Kasumi-1 (cell line): ENCODE measurements at regions not wholly inside any gene's neighbourhood (a gene's known extent, or its start where the extent isn't known, plus 50 kb on each side); places are given as distances from the start of the nearest gene placed in this dataset.
"Not testable (repeated sequence)": the region's sequence is repeated elsewhere in the genome, so short reads cannot be mapped to it uniquely, and the experiment has no call there.

ENCODE experiments used
- DNase-seq, 2 experiments: peaks; one replicate each; lab custom pipeline; 2025; lab: John Stamatoyannopoulos, UW

GRCh38 chr6:86731631-86732030 is 205.7 kb upstream of the HTR1E start:
- not testable (repeated sequence) for DNase-seq

- not testable (repeated sequence) for DNase-seq
Measured at GRCh38 chr6:86730772-86731171, 206.6 kb upstream of the HTR1E start.

DNA sequence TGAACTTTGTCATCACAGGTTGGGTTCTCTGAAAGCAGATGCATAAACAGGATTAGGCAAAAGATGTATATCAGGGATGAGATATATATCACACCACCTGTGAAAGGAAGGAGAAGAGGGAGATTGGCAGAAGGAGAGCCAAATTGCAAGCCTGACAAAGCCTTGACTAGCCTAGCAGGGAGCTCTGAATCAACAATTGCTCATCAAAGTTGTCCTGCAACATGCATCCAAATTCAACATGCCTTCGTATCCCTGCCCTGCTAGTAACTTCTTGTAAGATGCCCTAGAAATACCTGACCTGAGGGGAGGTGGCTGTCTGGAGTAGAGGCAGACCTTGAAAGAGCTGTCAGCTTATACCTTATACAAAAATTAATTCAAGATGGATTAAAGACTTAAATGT is 207.1 kb upstream of the HTR1E start:
- DNase-seq: no peak

- DNase-seq: no peak
Measured at GRCh38 chr6:86728976-86729375, 208.4 kb upstream of the HTR1E start.

- no peak for DNase-seq
Measured at GRCh38 chr6:86724695-86725094, 212.6 kb upstream of the HTR1E start.

- DNase-seq: no peak
Measured at GRCh38 chr6:86723729-86724128, 213.6 kb upstream of the HTR1E start.

DNA sequence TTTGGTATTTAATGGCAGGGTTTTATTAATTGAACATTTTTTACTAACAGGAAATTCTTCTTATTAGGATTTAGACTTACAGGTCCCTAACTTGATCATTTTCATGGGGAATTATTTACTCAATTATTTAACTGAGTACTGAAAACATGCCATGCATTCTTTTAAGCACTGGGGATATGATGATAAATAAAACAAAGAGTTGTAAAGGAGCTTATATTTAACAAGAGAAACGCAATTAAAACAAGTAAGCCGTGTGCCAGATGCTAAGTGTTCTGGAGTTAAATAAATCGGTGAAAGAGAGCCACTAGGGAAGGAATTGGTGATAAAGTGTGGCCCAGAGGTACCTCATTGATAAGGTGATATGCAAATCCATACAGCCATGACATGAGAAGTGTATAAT is 214.2 kb upstream of the HTR1E start:
- no peak for DNase-seq

DNA sequence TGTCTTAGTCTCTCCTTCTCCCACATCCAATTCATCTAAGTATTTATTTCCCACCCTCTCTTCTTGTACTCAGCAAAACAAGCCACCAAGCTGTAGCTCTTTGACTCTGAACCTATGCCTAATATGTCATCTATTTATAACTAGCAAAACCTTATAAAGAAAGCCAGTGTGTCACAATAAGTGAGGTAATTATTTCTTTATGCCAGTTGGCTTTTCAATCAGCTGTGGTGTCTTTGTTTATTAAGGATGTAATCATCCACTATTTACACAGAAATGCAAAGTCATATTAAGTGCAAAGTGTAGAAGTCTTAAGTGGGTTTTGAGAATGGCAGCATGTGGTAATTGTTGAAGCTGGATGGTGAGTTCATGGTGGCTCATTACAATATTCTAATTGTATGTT is 215.2 kb upstream of the HTR1E start:
- DNase-seq: no peak

DNA sequence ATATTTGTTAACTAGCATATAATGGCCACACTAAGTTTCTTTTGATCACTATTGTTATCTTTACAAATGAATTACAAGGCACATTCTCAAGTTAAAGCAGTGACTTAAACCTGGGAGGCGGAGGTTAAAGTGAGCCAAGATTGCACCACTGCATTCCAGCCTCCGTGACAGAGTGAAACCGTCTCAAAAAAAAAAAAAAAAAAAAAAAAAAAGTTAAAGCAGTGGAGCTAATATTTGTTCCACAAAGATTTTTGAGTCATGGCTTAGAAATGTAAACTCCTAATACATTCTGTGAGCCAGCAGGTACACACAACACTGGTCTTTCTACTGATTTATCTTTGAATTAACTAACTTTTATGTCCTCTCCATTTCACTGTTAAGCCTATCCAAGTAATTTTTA is 221.7 kb upstream of the HTR1E start:
- no peak for DNase-seq

GRCh38 chr6:86712039-86712438 is 225.3 kb upstream of the HTR1E start:
- DNase-seq: no peak

GRCh38 chr6:86707545-86708120 is 229.7 kb upstream of the HTR1E start:
- DNase-seq: no peak

- peak in 1 of 2 experiments; percentile 9 for DNase-seq
Measured at GRCh38 chr6:86706449-86706848, 230.9 kb upstream of the HTR1E start.

DNA sequence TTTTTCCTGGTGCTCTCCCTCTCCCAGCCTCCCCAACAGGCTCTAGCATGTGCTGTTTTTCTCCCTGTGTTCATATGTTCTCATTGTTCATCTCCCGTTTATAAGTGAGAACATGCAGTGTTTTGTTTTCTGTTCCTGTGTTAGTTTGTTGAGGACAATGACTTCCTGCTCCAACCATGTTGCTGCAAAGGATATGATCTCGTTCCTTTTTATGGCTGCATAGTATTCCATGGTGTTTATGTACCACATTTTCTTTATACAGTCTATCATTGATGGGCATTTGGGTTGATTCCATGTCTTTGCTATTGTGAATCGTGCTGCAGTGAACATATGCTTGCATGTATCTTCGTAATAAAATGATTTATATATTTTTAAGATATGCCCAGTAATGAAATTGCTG is 236.1 kb upstream of the HTR1E start:
- DNase-seq: not testable (repeated sequence)

DNA sequence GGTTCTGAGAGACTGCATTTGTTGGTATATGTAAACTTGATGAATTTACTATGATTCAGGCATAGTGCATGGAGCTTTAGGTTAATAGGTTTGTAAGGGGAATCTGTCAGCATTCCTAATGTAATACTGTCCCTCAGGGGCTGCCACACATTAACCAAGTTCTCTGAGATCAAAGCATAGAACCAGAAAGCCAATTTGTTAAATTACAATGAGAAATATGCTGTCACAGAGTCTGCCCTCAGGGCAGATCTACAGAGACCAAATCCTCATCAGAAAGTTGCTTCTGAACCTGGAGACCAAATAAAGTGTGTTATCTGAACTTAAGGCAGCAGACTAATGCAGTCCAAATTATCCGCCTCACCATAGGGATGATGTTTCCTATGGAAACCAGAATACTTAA is 250.8 kb upstream of the HTR1E start:
- no peak for DNase-seq

GRCh38 chr6:86685230-86685797 is 252.0 kb upstream of the HTR1E start:
- no peak for DNase-seq

GRCh38 chr6:86683132-86683908 is 254.0 kb upstream of the HTR1E start:
- DNase-seq: no peak

GRCh38 chr6:86682297-86682696 is 255.0 kb upstream of the HTR1E start:
- no peak for DNase-seq

DNA sequence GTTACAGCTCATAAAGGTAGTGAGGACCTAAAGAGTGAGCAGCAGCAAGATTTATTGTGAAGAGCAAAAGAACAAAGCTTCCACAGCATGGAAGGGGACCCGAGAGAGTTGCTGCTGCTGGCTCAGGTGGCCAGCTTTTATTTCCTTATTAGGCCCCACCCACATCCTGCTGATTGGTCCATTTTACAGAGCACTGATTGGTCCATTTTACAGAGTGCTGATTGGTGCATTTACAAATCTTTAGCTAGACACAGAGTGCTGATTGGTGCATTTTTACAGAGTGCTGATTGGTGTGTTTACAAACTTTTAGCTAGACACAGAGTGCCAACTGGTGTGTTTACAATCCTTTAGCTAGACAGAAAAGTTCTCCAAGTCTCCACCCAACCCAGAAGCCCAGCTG is 256.2 kb upstream of the HTR1E start:
- DNase-seq: not testable (repeated sequence)

- DNase-seq: not testable (repeated sequence)
Measured at GRCh38 chr6:86672125-86672524, 265.2 kb upstream of the HTR1E start.

- no peak for DNase-seq
Measured at GRCh38 chr6:86657192-86657591, 280.1 kb upstream of the HTR1E start.

DNA sequence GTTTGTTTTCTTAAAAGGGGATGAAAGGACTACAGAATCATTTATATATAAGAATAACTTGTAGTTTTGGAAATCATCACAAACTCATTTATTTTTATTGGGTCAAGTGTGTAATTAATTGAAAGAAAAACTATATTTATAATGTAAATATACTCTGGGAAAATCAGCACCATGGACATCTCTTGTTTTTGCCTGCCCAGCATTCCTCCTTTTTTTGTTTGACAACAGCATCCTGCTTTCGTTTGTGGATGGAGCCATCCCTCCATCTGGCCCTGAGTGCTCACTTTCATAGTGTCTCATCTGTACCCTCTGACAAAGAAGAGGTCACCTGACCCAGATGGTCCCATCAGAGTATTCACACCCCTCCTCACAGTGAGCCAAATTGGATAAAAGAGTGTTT is 308.2 kb upstream of the HTR1E start:
- no peak for DNase-seq

- no peak for DNase-seq
Measured at GRCh38 chr6:86619428-86619827, 317.9 kb upstream of the HTR1E start.

DNA sequence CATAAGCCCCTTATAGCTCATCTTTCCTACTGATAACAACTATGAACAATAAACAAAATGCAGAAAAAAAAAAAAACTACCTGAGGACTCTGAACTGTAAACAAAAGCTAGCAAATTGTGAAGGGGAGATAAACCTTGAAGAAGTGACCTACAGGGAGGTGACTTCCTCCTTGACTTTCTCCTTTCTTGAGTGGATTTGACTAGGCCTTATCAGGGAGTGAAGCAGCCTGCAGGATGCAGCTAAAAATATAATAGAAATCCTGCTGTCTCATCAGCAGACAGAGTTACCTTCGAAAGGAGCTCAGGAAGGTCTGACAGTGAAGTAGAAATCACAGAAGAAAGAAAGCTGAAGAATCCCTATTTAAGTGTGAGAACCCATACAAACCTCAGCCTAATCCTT is 322.0 kb upstream of the HTR1E start:
- DNase-seq: no peak
